Thyroid gland (tissue), 4 donors: ENCODE measurements at regions not wholly inside any gene's neighbourhood (a gene's known extent, or its start where the extent isn't known, plus 50 kb on each side); places are given as distances from the start of the nearest gene placed in this dataset.
A peak's percentile ranks its signal among the peaks of the same experiment; 100 is the strongest.

Source experiments
- DNase-seq, 2 donors: peaks; one replicate each; pipeline ENCODE4 v3.0.0-alpha.2; 2019
- H3K27ac ChIP-seq, 3 donors: fragments of 200-600 bp; sonication (generic); 1 replicate in 2 of 3; 2 replicates in 1 of 3; pipeline ENCODE4 v1.5.1; 2016 to 2019; ENCODE audit warnings: mild to moderate bottlenecking in 1 of 3, moderate library complexity in 1 of 3
- H3K27me3 ChIP-seq: fragments of 200-600 bp; sonication (generic); one replicate; pipeline ENCODE4 v1.5.1; 2019
- H3K36me3 ChIP-seq, 2 donors: fragments of 200-600 bp; sonication (generic); one replicate each; pipeline ENCODE4 v1.5.1; 2016 to 2019
- H3K4me1 ChIP-seq, 2 donors: fragments of 200-600 bp; sonication (generic); one replicate each; pipeline ENCODE4 v1.5.1; 2017 to 2019
- H3K4me3 ChIP-seq, 3 donors: fragments of 200-600 bp; sonication (generic); replicated peaks in 1 of 3; 1 replicate in 2 of 3; 2 replicates in 1 of 3; pipeline ENCODE4 v1.5.1; 2016; ENCODE audit warnings: mild to moderate bottlenecking in 1 of 3
- H3K9me3 ChIP-seq: fragments of 200-600 bp; sonication (generic); one replicate; pipeline ENCODE4 v1.5.1; 2017
- CTCF ChIP-seq, 6 experiments: fragments of 200-600 bp in 3 of 6; fragments of 450-650 bp in 3 of 6; sonication (generic) in 3 of 6; IDR thresholded peaks; one replicate each; pipeline ENCODE4 v1.5.1; 2016 to 2019; ENCODE audit warnings: antibody characterized with exemption in 6 of 6, mild to moderate bottlenecking in 2 of 6, inconsistent platforms in 1 of 6, moderate library complexity in 1 of 6
- POLR2A ChIP-seq, 2 donors: fragments of 450-650 bp; IDR thresholded peaks; one replicate each; pipeline ENCODE4 v1.6.1; 2017; ENCODE audit warnings: antibody characterized with exemption in 2 of 2, mild to moderate bottlenecking in 2 of 2, moderate library complexity in 1 of 2
- WGBS, 2 donors: methylation state at CpG; one replicate each; pipeline ENCODE4 v1.1.5; 2017; 5-methylcytosine and 5-hydroxymethylcytosine counted together
- intact Hi-C: fragments of 100-400 bp; cut with DNase I; formaldehyde crosslinking; loops from one replicate; pipeline ENCODE4 v1.15.1; 2023

GRCh38 chr21:38743772-38744529 lies 61.8 kb upstream of the ETS2 start:
- no peaks in the 10 kb centered on the region for H3K36me3 ChIP-seq
- TF ChIP-seq POLR2A (IDR thresholded peaks at IDR 0.05) (no peak), CTCF (IDR thresholded peaks at IDR 0.05) (no peak)
- intact Hi-C loops, result no loop called here
- no peak overlapping the region for H3K27ac ChIP-seq
- WGBS, 2 donors, result 75 to 84% methylated on average over 21 of the region's 21 CpGs
- no peaks in the 10 kb centered on the region for H3K9me3 ChIP-seq
- no peak overlapping the region for H3K4me3 ChIP-seq
- H3K4me1 ChIP-seq, result no peaks in the 10 kb centered on the region
- no peaks in the 10 kb centered on the region for H3K27me3 ChIP-seq
- peak in 1 of 2 donors; percentile 9 for DNase-seq

GRCh38 chr21:38744861-38745260 lies 60.9 kb upstream of the ETS2 start:
- no peak overlapping the region for H3K4me3 ChIP-seq
- no peaks in the 10 kb centered on the region for H3K9me3 ChIP-seq
- H3K27me3 ChIP-seq, result no peaks in the 10 kb centered on the region
- no peaks in the 10 kb centered on the region for H3K4me1 ChIP-seq
- H3K27ac ChIP-seq, result no peak overlapping the region
- H3K36me3 ChIP-seq, result no peaks in the 10 kb centered on the region
- TF ChIP-seq CTCF (IDR thresholded peaks at IDR 0.05) (no peak), POLR2A (IDR thresholded peaks at IDR 0.05) (no peak)
- 78 to 87% methylated on average over 2 of the region's 2 CpGs for WGBS, 2 donors
- intact Hi-C loops, result no loop called here
- DNase-seq, result no peak

GRCh38 chr21:38747810-38748209 lies 57.9 kb upstream of the ETS2 start:
- no peak overlapping the region for H3K27ac ChIP-seq
- no peaks in the 10 kb centered on the region for H3K27me3 ChIP-seq
- no peak overlapping the region for H3K4me3 ChIP-seq
- intact Hi-C loops, result no loop called here
- no peak for DNase-seq
- H3K9me3 ChIP-seq, result no peaks in the 10 kb centered on the region
- no peaks in the 10 kb centered on the region for H3K36me3 ChIP-seq
- 68 to 92% methylated on average over 4 of the region's 4 CpGs for WGBS, 2 donors
- TF ChIP-seq CTCF (IDR thresholded peaks at IDR 0.05), result no peak
- TF ChIP-seq POLR2A (IDR thresholded peaks at IDR 0.05), result no peak
- no peaks in the 10 kb centered on the region for H3K4me1 ChIP-seq

GRCh38 chr21:38751379-38752050 lies 54.2 kb upstream of the ETS2 start:
- Histone ChIP-seq H3K36me3 (no peaks in the 10 kb centered on the region), H3K4me3 (no peak overlapping the region), H3K27me3 (no peaks in the 10 kb centered on the region), H3K9me3 (no peaks in the 10 kb centered on the region), H3K27ac (no peak overlapping the region), H3K4me1 (peaks cover 0 to 5% of the 10 kb centered on the region in 2 donors)
- DNase-seq, result peak; percentile 28 to 31
- intact Hi-C loops, result no loop called here
- WGBS, 2 donors, result 89 to 92% methylated on average over 27 of the region's 27 CpGs
- no peak for TF ChIP-seq CTCF (IDR thresholded peaks at IDR 0.05)
- TF ChIP-seq POLR2A (IDR thresholded peaks at IDR 0.05), result no peak

- H3K9me3 ChIP-seq, result no peaks in the 10 kb centered on the region
- no peak for DNase-seq
- intact Hi-C loops, result no loop called here
- WGBS, 2 donors, result 86 to 91% methylated on average over 8 to 11 of the region's 11 CpGs
- TF ChIP-seq POLR2A (IDR thresholded peaks at IDR 0.05) (no peak), CTCF (IDR thresholded peaks at IDR 0.05) (no peak)
- no peak overlapping the region for H3K4me3 ChIP-seq
- H3K4me1 ChIP-seq, result peaks cover 0 to 5% of the 10 kb centered on the region in 2 donors
- H3K27me3 ChIP-seq, result no peaks in the 10 kb centered on the region
- no peaks in the 10 kb centered on the region for H3K36me3 ChIP-seq
- H3K27ac ChIP-seq, result no peak overlapping the region
Observed at GRCh38 chr21:38752051-38752505, 53.7 kb upstream of the ETS2 start.
